Naive thymus-derived CD4-positive, alpha-beta T cell (primary cell): ENCODE measurements at regions not wholly inside any gene's neighbourhood (a gene's known extent, or its start where the extent isn't known, plus 50 kb on each side); places are given as distances from the start of the nearest gene placed in this dataset.

ENCODE experiments used
- ATAC-seq: fragments of 150-1000 bp; cut with Tn5 transposase; 2 replicates; pipeline ENCODE4 v1.10.0; 2021; ENCODE audit warnings: mild to moderate bottlenecking, moderate library complexity
- CTCF ChIA-PET: fragments of 350-600 bp; sonication (Branson Sonifier 250); formaldehyde crosslinking; loops from one replicate; lab custom pipeline; 2021; ENCODE audit warnings: antibody characterized with exemption; lab: Charles Lee
- POLR2A ChIA-PET: fragments of 350-600 bp; sonication (Branson Sonifier 250); formaldehyde crosslinking; loops from one replicate; lab custom pipeline; 2021; ENCODE audit warnings: antibody characterized with exemption, inconsistent platforms; lab: Charles Lee
- DNase-seq, 9 donors: peaks; one replicate each; pipeline versions ENCODE4 v3.0.0 to v3.0.0-alpha.2; 2020 to 2022; ENCODE audit warnings: mixed read lengths in 1 of 9
- H3K27ac ChIP-seq: one replicate; pipeline ENCODE4 v1.7.0; 2013; ENCODE audit warnings: mild to moderate bottlenecking, low read depth, low read length, moderate library complexity
- H3K27me3 ChIP-seq, 2 donors: one replicate each; pipeline ENCODE4 v1.7.0; 2013; ENCODE audit warnings: low read length in 2 of 2, mild to moderate bottlenecking in 2 of 2, moderate library complexity in 2 of 2; ENCODE audit not compliant: control insufficient read depth in 2 of 2, insufficient read depth in 2 of 2
- H3K36me3 ChIP-seq, 3 experiments: 1 replicate in 2 of 3; 2 replicates in 1 of 3; pipeline ENCODE4 v1.7.0; 2013; ENCODE audit warnings: low read length in 3 of 3, mild to moderate bottlenecking in 3 of 3, moderate library complexity in 1 of 3; ENCODE audit not compliant: insufficient read depth in 3 of 3, control insufficient read depth in 2 of 3
- H3K4me1 ChIP-seq, 2 donors: one replicate each; pipeline ENCODE4 v1.7.0; 2013; ENCODE audit warnings: low read length in 2 of 2, mild to moderate bottlenecking in 2 of 2, moderate library complexity in 1 of 2; ENCODE audit not compliant: control insufficient read depth in 2 of 2, insufficient read depth in 2 of 2
- H3K4me3 ChIP-seq: 2 replicates; pipeline ENCODE4 v1.7.0; 2013; ENCODE audit warnings: mild to moderate bottlenecking, low read length
- H3K9me3 ChIP-seq, 3 experiments: 1 replicate in 2 of 3; 2 replicates in 1 of 3; pipeline ENCODE4 v1.7.0; 2013; ENCODE audit warnings: low read length in 3 of 3; ENCODE audit not compliant: control insufficient read depth in 2 of 3
- H3K27ac Mint-ChIP-seq, 9 donors: one replicate each; pipeline ENCODE4 v1.8.0; 2020 to 2022; ENCODE audit warnings: mixed read lengths in 9 of 9, mild to moderate bottlenecking in 8 of 9, moderate library complexity in 5 of 9, inconsistent platforms in 2 of 9
- H3K27me3 Mint-ChIP-seq, 5 donors: one replicate each; pipeline ENCODE4 v1.8.0; 2021 to 2022; ENCODE audit warnings: mixed read lengths in 5 of 5, mild to moderate bottlenecking in 1 of 5
- H3K36me3 Mint-ChIP-seq, 5 donors: one replicate each; pipeline ENCODE4 v1.8.0; 2020 to 2022; ENCODE audit warnings: mixed read lengths in 5 of 5, mild to moderate bottlenecking in 3 of 5, inconsistent platforms in 1 of 5
- H3K4me1 Mint-ChIP-seq, 7 donors: one replicate each; pipeline ENCODE4 v1.8.0; 2020 to 2022; ENCODE audit warnings: mixed read lengths in 7 of 7, mild to moderate bottlenecking in 3 of 7, inconsistent platforms in 1 of 7
- H3K4me3 Mint-ChIP-seq, 10 donors: one replicate each; pipeline ENCODE4 v1.8.0; 2020 to 2022; ENCODE audit warnings: mild to moderate bottlenecking in 10 of 10, mixed read lengths in 10 of 10, moderate library complexity in 6 of 10, inconsistent platforms in 2 of 10
- H3K9me3 Mint-ChIP-seq, 11 donors: one replicate each; pipeline ENCODE4 v1.8.0; 2020 to 2022; ENCODE audit warnings: mixed read lengths in 11 of 11, mild to moderate bottlenecking in 4 of 11, inconsistent platforms in 1 of 11, moderate library complexity in 1 of 11
- intact Hi-C, 2 donors: fragments of 100-400 bp; cut with micrococcal nuclease; formaldehyde crosslinking; loops; one replicate each; pipeline ENCODE4 v1.15.1; 2023

GRCh38 chr3:168442502-168442901 lies 346.8 kb upstream of the GOLIM4 start:
- Mint-ChIP-seq H3K4me3 (no peak overlapping the region), H3K4me1 (no peaks in the 10 kb centered on the region), H3K27ac (no peak overlapping the region), H3K9me3 (peaks cover 0 to 3% (median 0%) of the 10 kb centered on the region in 11 donors), H3K36me3 (no peaks in the 10 kb centered on the region), H3K27me3 (no peaks in the 10 kb centered on the region)
- ChIA-PET CTCF (no interaction called here), POLR2A (no interaction called here)
- Histone ChIP-seq H3K27me3 (no peaks in the 10 kb centered on the region), H3K4me3 (no peak overlapping the region), H3K36me3 (no peaks in the 10 kb centered on the region), H3K4me1 (no peaks in the 10 kb centered on the region), H3K27ac (no peak overlapping the region), H3K9me3 (no peaks in the 10 kb centered on the region)
- ATAC-seq (no peak), DNase-seq (no peak)
- intact Hi-C loops, result no loop called here

GRCh38 chr3:168436245-168436724 lies 340.6 kb upstream of the GOLIM4 start:
- Mint-ChIP-seq H3K36me3 (no peaks in the 10 kb centered on the region), H3K27me3 (no peaks in the 10 kb centered on the region), H3K27ac (peak overlapping the region in 1 of 9 donors; percentile 7), H3K4me1 (no peaks in the 10 kb centered on the region), H3K4me3 (no peak overlapping the region), H3K9me3 (peaks cover 0 to 5% (median 0%) of the 10 kb centered on the region in 11 donors)
- Histone ChIP-seq H3K27ac (no peak overlapping the region), H3K4me3 (no peak overlapping the region), H3K27me3 (no peaks in the 10 kb centered on the region), H3K36me3 (no peaks in the 10 kb centered on the region), H3K4me1 (no peaks in the 10 kb centered on the region), H3K9me3 (no peaks in the 10 kb centered on the region)
- ChIA-PET CTCF (no interaction called here), POLR2A (no interaction called here)
- intact Hi-C loops, result no loop called here
- no peak for DNase-seq
- ATAC-seq, result peak; percentile 22

GRCh38 chr3:168431491-168431890 lies 335.8 kb upstream of the GOLIM4 start:
- Histone ChIP-seq H3K4me1 (no peaks in the 10 kb centered on the region), H3K9me3 (no peaks in the 10 kb centered on the region), H3K36me3 (no peaks in the 10 kb centered on the region), H3K27me3 (no peaks in the 10 kb centered on the region), H3K27ac (no peak overlapping the region), H3K4me3 (no peak overlapping the region)
- ATAC-seq (no peak), DNase-seq (no peak)
- Mint-ChIP-seq H3K27ac (no peak overlapping the region), H3K4me1 (no peaks in the 10 kb centered on the region), H3K27me3 (no peaks in the 10 kb centered on the region), H3K9me3 (peaks cover 0 to 5% (median 0%) of the 10 kb centered on the region in 11 donors), H3K4me3 (no peak overlapping the region), H3K36me3 (no peaks in the 10 kb centered on the region)
- ChIA-PET POLR2A (no interaction called here), CTCF (no interaction called here)
- intact Hi-C loops, result no loop called here

- Mint-ChIP-seq H3K36me3 (no peaks in the 10 kb centered on the region), H3K27me3 (no peaks in the 10 kb centered on the region), H3K4me3 (no peak overlapping the region), H3K9me3 (peaks cover 0 to 13% (median 0%) of the 10 kb centered on the region in 11 donors), H3K4me1 (no peaks in the 10 kb centered on the region), H3K27ac (no peak overlapping the region)
- ChIA-PET CTCF (no interaction called here), POLR2A (interaction anchor here (0.6 kb wide), 1 partner anchor 97 kb away, joined by 3 read pairs; no protein-coding TSS in a partner anchor)
- Histone ChIP-seq H3K27ac (no peak overlapping the region), H3K9me3 (no peaks in the 10 kb centered on the region), H3K36me3 (no peaks in the 10 kb centered on the region), H3K4me3 (no peak overlapping the region), H3K27me3 (no peaks in the 10 kb centered on the region), H3K4me1 (no peaks in the 10 kb centered on the region)
- ATAC-seq, result peak; percentile 48
- no peak for DNase-seq
- intact Hi-C loops, result no loop called here
Measured at GRCh38 chr3:168427835-168428475, 332.2 kb upstream of the GOLIM4 start.

- ATAC-seq, result no peak
- Mint-ChIP-seq H3K4me1 (no peaks in the 10 kb centered on the region), H3K27me3 (no peaks in the 10 kb centered on the region), H3K27ac (no peak overlapping the region), H3K36me3 (no peaks in the 10 kb centered on the region), H3K4me3 (no peak overlapping the region), H3K9me3 (peaks cover 0 to 13% (median 0%) of the 10 kb centered on the region in 11 donors)
- no peak for DNase-seq
- CTCF ChIA-PET, result no interaction called here
- intact Hi-C loops, result no loop called here
- Histone ChIP-seq H3K4me3 (no peak overlapping the region), H3K9me3 (no peaks in the 10 kb centered on the region), H3K27me3 (no peaks in the 10 kb centered on the region), H3K4me1 (no peaks in the 10 kb centered on the region), H3K27ac (no peak overlapping the region), H3K36me3 (no peaks in the 10 kb centered on the region)
- POLR2A ChIA-PET, result interaction anchor here (0.6 kb wide), 1 partner anchor 96 kb away, joined by 3 read pairs; no protein-coding TSS in a partner anchor
Measured at GRCh38 chr3:168427156-168427555, 331.4 kb upstream of the GOLIM4 start.

- Mint-ChIP-seq H3K27me3 (no peaks in the 10 kb centered on the region), H3K4me3 (no peak overlapping the region), H3K9me3 (peaks cover 0 to 13% (median 0%) of the 10 kb centered on the region in 11 donors), H3K4me1 (no peaks in the 10 kb centered on the region), H3K27ac (no peak overlapping the region), H3K36me3 (no peaks in the 10 kb centered on the region)
- H3K27ac ChIP-seq, result no peak overlapping the region
- H3K9me3 ChIP-seq, result no peaks in the 10 kb centered on the region
- no peaks in the 10 kb centered on the region for H3K27me3 ChIP-seq
- DNase-seq (no peak), ATAC-seq (no peak)
- no peaks in the 10 kb centered on the region for H3K36me3 ChIP-seq
- H3K4me3 ChIP-seq, result no peak overlapping the region
- H3K4me1 ChIP-seq, result no peaks in the 10 kb centered on the region
- ChIA-PET POLR2A (no interaction called here), CTCF (no interaction called here)
- intact Hi-C loops, result no loop called here
Measured at GRCh38 chr3:168425936-168426595, 330.3 kb upstream of the GOLIM4 start.
